ENCODE measurements at regions not wholly inside any gene's neighbourhood (a gene's known extent, or its start where the extent isn't known, plus 50 kb on each side); places are given as distances from the start of the nearest gene placed in this dataset.

DNA sequence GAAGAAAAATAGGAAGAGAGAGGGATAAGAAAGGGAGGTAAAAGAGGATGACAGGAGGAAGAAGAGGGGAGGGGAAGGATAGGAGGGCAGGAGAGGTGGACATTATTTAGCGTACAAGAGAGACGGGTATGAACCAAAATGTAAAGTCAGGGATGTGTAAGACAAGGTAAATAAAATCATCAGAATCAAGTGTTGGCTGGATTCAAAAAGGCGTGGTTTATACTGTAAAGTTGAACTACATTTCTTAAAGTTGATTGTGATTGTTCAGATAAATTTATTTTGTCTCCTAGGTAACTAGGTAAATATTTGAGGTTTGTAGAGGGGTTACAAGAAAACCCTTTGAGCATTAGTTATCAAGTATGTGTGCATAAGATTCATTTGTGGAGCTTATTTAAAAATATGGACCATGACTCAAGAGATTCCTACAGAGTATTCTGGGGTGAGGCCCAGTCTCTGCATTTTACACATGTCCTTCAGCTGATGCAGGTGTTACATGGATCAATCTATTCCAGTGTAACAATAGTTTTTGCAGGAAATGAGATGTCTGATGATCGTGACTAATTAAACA, 512.1 kb upstream of the MBL2 start:
- intact Hi-C loops (cut with micrococcal nuclease; ENCODE audit: unreplicated experiment): no loop called here
- Mint-ChIP-seq H3K4me3 (ENCODE audit: low read depth, unreplicated experiment) (no peak overlapping the region), H3K27me3 (ENCODE audit: unreplicated experiment) (no peaks in the 10 kb centered on the region), H3K9me3 (ENCODE audit: low read depth, unreplicated experiment) (no peaks in the 10 kb centered on the region), H3K27ac (ENCODE audit: unreplicated experiment) (peak overlapping the region; percentile 37), H3K36me3 (ENCODE audit: insufficient read depth, unreplicated experiment) (no peaks in the 10 kb centered on the region), H3K4me1 (ENCODE audit: low read depth, unreplicated experiment) (peaks cover 10% of the 10 kb centered on the region)
- DNase-seq: peak; percentile 6
- TF ChIP-seq, protein P1, sequence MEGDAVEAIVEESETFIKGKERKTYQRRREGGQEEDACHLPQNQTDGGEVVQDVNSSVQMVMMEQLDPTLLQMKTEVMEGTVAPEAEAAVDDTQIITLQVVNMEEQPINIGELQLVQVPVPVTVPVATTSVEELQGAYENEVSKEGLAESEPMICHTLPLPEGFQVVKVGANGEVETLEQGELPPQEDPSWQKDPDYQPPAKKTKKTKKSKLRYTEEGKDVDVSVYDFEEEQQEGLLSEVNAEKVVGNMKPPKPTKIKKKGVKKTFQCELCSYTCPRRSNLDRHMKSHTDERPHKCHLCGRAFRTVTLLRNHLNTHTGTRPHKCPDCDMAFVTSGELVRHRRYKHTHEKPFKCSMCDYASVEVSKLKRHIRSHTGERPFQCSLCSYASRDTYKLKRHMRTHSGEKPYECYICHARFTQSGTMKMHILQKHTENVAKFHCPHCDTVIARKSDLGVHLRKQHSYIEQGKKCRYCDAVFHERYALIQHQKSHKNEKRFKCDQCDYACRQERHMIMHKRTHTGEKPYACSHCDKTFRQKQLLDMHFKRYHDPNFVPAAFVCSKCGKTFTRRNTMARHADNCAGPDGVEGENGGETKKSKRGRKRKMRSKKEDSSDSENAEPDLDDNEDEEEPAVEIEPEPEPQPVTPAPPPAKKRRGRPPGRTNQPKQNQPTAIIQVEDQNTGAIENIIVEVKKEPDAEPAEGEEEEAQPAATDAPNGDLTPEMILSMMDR (IDR thresholded peaks at IDR 0.05; ENCODE audit: unreplicated experiment): no peak
- BruUV-seq (replicated peaks): no TSS peak
- CTCF ChIA-PET: interaction anchor here (1.5 kb wide), 1 partner anchor 14 kb away, joined by 3 read pairs; no protein-coding TSS in a partner anchor

DNA sequence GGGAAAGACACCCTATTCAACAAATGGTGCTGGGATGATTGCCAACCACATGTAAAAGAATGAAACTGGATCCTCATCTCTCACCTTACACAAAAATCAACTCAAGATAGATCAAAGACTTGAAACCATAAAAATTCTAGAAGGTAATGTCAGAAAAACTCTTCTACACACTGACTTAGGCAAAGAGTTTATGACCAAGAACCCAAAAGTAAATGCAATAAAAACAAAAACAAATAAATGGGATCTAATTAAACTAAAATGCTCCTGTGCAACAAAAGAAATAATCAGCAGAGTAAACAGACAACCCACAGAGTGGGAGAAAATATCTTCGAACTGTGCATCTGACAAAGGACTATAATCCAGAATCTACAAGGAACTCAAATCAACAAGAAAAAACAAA, 504.2 kb upstream of the MBL2 start:
- no peaks in the 10 kb centered on the region for H3K36me3 Mint-ChIP-seq (ENCODE audit: insufficient read depth, unreplicated experiment)
- no peaks in the 10 kb centered on the region for H3K27me3 Mint-ChIP-seq (ENCODE audit: unreplicated experiment)
- BruUV-seq (replicated peaks): no TSS peak
- H3K9me3 Mint-ChIP-seq (ENCODE audit: low read depth, unreplicated experiment): peaks cover 8% of the 10 kb centered on the region
- TF ChIP-seq, protein P1 (IDR thresholded peaks at IDR 0.05; ENCODE audit: unreplicated experiment): no peak
- CTCF ChIA-PET: no interaction called here
- no peak for DNase-seq
- H3K4me3 Mint-ChIP-seq (ENCODE audit: low read depth, unreplicated experiment): no peak overlapping the region
- intact Hi-C loops (cut with micrococcal nuclease; ENCODE audit: unreplicated experiment): no loop called here
- H3K4me1 Mint-ChIP-seq (ENCODE audit: low read depth, unreplicated experiment): no peaks in the 10 kb centered on the region
- H3K27ac Mint-ChIP-seq (ENCODE audit: unreplicated experiment): no peak overlapping the region

DNA sequence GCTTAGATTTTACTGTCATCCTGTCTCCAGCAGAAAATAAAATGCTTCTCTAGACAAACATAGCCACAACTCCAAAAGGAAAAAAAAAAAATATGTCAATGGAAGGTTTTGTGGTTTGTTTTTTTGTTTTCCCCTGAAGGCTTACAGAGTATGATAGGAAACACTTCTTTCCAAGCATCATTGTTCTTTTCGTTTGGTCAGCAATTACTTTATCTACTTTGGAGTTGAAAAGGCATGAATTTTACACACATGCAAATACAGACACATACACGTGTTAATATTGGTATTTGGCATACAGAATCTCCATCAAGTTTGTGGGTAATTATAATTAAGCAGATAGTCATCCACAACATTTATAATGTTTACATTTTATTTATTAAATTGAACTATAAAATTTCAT, 496.9 kb upstream of the MBL2 start:
- H3K9me3 Mint-ChIP-seq (ENCODE audit: low read depth, unreplicated experiment): peaks cover 3% of the 10 kb centered on the region
- no peak overlapping the region for H3K4me3 Mint-ChIP-seq (ENCODE audit: low read depth, unreplicated experiment)
- no peak overlapping the region for H3K27ac Mint-ChIP-seq (ENCODE audit: unreplicated experiment)
- TF ChIP-seq, protein P1 (IDR thresholded peaks at IDR 0.05; ENCODE audit: unreplicated experiment): no peak
- H3K4me1 Mint-ChIP-seq (ENCODE audit: low read depth, unreplicated experiment): no peaks in the 10 kb centered on the region
- no peak for DNase-seq
- intact Hi-C loops (cut with micrococcal nuclease; ENCODE audit: unreplicated experiment): no loop called here
- CTCF ChIA-PET: interaction anchor here (0.7 kb wide), 1 partner anchor 30 kb away, joined by 3 read pairs; no protein-coding TSS in a partner anchor
- no peaks in the 10 kb centered on the region for H3K36me3 Mint-ChIP-seq (ENCODE audit: insufficient read depth, unreplicated experiment)
- no TSS peak for BruUV-seq (replicated peaks)
- no peaks in the 10 kb centered on the region for H3K27me3 Mint-ChIP-seq (ENCODE audit: unreplicated experiment)

DNA sequence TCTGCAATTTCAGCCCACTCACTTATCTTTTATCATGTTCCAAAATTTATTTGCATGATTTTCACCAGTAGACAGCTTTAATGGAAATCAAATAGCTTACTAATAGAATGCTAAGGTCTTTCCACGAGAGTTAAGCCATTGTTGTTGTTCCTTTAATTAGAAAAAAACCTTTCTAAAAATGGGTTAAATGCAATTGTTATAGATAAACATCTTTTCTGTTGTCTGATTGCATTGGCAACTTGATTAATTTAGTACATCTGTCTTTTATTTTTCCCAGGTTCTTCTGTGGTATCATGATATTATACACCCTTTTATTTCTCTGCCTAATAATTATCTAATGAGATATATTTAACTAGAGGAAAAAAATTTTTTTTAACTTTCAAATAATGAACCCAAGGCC, 487.6 kb upstream of the MBL2 start:
- Mint-ChIP-seq H3K27me3 (ENCODE audit: unreplicated experiment) (no peaks in the 10 kb centered on the region), H3K36me3 (ENCODE audit: insufficient read depth, unreplicated experiment) (no peaks in the 10 kb centered on the region), H3K27ac (ENCODE audit: unreplicated experiment) (no peak overlapping the region), H3K9me3 (ENCODE audit: low read depth, unreplicated experiment) (peaks cover 2% of the 10 kb centered on the region), H3K4me1 (ENCODE audit: low read depth, unreplicated experiment) (no peaks in the 10 kb centered on the region), H3K4me3 (ENCODE audit: low read depth, unreplicated experiment) (no peak overlapping the region)
- BruUV-seq (replicated peaks): no TSS peak
- TF ChIP-seq, protein P1 (IDR thresholded peaks at IDR 0.05; ENCODE audit: unreplicated experiment): no peak
- CTCF ChIA-PET: no interaction called here
- intact Hi-C loops (cut with micrococcal nuclease; ENCODE audit: unreplicated experiment): no loop called here
- no peak for DNase-seq

All from Calu3 (cell line).